Fibroblast of the aortic adventitia (primary cell): ENCODE measurements at regions not wholly inside any gene's neighbourhood (a gene's known extent, or its start where the extent isn't known, plus 50 kb on each side); places are given as distances from the start of the nearest gene placed in this dataset.
"Not testable (repeated sequence)": the region's sequence is repeated elsewhere in the genome, so short reads cannot be mapped to it uniquely, and the experiment has no call there.

Experiments
- DNase-seq: peaks from one replicate; pipeline ENCODE4 v3.0.0-alpha.2; 2010; ENCODE audit warnings: low read depth
- H3K4me3 ChIP-seq: 2 replicates; pipeline ENCODE4 v1.5.1; 2011; ENCODE audit warnings: low read depth, mild to moderate bottlenecking, control low read depth, low read length, moderate library complexity
- TF ChIP-seq, protein P1 (sequence below): IDR thresholded peaks from 2 replicates; pipeline ENCODE4 v1.5.1; 2011; ENCODE audit warnings: mild to moderate bottlenecking, low read length, control low read depth, inconsistent platforms; ENCODE audit not compliant: insufficient read depth

DNA sequence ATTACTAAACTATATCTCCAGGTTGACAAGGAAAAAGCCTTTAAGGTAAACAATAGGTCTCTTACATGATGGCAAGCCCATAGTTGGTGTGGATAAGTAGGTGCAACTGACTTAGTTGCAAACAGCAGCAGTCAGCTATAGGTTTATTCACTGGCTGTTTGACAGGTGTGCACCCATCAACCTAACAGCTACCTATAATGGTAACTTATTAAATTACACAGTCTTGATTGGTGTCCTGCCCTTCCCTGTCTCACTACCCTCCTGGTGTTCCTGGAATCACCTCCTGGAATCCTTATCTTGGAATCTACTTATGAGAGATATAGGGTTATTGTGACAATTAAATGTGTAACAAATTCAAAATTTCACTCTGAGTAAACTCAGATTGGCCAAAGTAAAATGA is 467.8 kb upstream of the UBE2E2 start:
- no peak overlapping the region for H3K4me3 ChIP-seq
- TF ChIP-seq, protein P1, sequence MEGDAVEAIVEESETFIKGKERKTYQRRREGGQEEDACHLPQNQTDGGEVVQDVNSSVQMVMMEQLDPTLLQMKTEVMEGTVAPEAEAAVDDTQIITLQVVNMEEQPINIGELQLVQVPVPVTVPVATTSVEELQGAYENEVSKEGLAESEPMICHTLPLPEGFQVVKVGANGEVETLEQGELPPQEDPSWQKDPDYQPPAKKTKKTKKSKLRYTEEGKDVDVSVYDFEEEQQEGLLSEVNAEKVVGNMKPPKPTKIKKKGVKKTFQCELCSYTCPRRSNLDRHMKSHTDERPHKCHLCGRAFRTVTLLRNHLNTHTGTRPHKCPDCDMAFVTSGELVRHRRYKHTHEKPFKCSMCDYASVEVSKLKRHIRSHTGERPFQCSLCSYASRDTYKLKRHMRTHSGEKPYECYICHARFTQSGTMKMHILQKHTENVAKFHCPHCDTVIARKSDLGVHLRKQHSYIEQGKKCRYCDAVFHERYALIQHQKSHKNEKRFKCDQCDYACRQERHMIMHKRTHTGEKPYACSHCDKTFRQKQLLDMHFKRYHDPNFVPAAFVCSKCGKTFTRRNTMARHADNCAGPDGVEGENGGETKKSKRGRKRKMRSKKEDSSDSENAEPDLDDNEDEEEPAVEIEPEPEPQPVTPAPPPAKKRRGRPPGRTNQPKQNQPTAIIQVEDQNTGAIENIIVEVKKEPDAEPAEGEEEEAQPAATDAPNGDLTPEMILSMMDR, result no peak
- no peak for DNase-seq

DNA sequence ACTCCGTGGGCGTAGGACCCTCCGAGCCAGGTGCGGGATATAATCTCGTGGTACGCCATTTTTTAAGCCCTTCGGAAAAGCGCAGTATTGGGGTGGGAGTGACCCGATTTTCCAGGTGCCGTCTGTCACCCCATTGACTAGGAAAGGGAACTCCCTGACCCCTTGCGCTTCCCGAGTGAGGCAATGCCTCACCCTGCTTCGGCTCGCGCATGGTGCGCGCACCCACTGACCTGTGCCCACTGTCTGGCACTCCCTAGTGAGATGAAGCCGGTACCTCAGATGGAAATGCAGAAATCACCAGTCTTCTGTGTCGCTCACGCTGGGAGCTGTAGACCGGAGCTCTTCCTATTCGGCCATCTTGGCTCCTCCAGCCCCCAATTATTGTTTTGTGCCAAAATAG is 459.7 kb upstream of the UBE2E2 start:
- not testable (repeated sequence) for DNase-seq, H3K4me3 ChIP-seq

DNA sequence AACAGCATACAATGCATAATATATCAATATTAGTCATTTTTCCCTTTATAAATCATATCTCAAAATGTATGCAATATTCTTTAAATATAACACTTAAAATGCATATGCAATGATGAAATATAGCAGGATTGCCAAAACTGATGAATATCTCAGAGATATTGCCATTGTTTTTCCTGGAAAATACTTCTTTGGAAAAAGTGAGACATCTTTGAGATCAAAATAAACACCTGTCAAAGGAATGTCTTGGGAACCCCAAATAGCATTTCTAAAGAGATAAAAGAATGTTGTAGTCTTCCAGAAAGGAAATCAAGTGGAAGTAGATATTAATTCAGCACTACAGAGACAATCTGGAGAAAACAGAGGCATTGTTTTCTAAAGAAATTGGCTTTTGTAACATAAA is 457.8 kb upstream of the UBE2E2 start:
- TF ChIP-seq, protein P1, result no peak
- H3K4me3 ChIP-seq, result no peak overlapping the region
- DNase-seq, result no peak

DNA sequence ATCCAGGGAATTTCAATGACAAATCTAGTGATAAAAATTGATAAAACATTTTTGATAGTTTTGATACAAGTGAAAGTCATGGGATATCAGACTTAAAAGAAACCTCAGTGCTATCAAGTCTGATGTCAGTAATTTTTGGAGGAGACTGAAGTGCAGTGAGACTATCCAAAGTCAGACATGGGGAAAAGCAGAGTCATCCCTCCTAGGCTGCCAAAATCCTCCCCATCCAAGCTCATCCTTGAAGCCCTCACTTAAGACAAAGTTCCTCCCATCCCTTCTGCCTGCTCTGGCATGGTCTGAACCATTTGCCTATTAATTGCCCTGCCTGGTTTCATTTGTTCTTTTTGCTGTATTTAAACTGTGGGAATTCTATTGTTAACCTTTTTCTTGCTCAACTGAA is 456.9 kb upstream of the UBE2E2 start:
- no peak for DNase-seq
- H3K4me3 ChIP-seq, result no peak overlapping the region
- TF ChIP-seq, protein P1, result no peak

DNA sequence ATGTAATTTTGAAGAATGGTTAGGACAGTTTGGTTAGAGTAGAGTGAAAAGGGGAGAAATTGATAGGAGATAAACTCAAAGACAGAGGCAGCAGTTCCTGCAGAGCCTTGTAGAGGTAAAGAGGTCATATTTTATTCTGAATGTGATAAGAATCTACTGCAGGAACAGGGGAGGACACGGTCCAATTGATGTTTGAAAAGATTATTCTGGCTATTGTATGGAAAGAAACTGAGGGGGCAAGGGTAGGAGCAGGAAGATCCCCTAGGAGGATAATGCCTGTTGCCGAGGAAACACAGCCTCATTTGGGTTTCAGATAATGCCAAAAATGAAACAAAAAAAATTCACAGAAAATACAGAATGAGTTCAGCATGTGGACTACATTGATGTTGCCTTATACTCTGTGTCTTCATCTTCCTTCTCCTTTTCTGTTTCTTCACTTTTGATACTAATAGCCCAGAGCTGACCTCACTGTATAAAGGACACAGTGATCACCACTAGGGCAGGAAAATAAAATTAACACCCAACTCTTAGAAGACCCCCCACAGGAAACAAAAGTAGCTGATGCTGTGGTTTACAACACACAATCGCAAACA is 454.6 kb upstream of the UBE2E2 start:
- TF ChIP-seq, protein P1, result no peak
- DNase-seq, result no peak

DNA sequence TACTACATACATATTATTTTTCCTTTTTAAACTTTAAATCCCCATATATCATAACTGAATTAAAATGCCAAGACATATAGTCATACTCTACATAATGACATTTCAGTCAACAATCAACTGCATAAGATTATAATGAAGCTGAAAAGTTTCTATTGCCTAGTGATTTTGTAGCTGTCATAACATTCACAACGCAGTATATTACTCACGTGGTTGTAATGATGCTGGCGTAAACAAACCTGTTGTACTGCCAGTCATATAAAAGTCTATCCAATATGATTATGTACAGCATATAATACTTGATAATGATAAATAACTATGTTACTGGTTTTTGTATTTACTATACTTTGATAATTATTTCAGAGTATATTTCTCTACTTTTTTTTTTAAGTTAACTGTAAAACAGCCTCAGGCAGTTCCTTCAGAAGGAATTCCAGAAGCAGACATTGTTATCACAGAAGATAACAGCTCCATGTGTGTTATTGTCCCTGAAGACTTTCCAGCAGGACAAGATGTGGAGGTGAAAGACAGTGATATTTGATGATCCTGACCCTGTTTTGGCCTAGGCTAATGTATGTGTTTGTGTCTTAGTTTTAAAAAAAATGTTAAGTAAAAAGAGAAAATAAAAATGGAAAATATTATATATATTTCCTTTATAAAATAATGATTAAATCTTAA is 443.4 kb upstream of the UBE2E2 start:
- TF ChIP-seq, protein P1, result no peak
- no peak for DNase-seq
- H3K4me3 ChIP-seq, result no peak overlapping the region

More for the DNA sequence above, 454.6 kb upstream of the UBE2E2 start:
- H3K4me3 ChIP-seq, result no peak overlapping the region

DNA sequence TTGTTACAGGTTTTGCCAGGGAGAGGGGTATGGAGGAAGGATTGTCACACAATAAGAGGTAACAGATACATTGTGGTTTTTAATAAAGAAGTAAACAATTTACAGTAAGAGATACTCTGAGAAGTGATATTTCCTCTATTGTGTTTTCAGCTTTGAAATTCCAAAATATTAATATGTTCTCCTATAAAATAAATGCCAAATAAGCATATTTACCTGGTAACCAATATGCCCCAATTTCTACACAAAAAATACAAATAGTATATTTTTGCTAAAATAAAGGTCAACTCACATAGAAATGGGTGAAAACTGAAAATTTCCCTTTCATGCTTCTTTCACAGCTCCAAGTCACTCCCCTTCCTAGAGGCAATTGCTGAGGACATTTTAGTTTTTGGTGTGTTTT is 437.4 kb upstream of the UBE2E2 start:
- H3K4me3 ChIP-seq, result no peak overlapping the region
- DNase-seq, result no peak
- TF ChIP-seq, protein P1, result no peak
